MCF 10A (cell line): ENCODE measurements at regions not wholly inside any gene's neighbourhood (a gene's known extent, or its start where the extent isn't known, plus 50 kb on each side); places are given as distances from the start of the nearest gene placed in this dataset.

Source experiments
- BruUV-seq: library from RNA; stranded (reverse); fragments of 400-500 nt; replicated peaks from 2 replicates; lab custom pipeline; 2021; lab: Mats Ljungman, UMichigan
- CTCF ChIA-PET: fragments of 300-600 bp; sonication (Branson Sonifier 250); formaldehyde crosslinking; extraction: SDS; loops from one replicate; lab custom pipeline; 2021; ENCODE audit warnings: antibody characterized with exemption, inconsistent platforms; lab: Yijun Ruan, JAX
- POLR2A ChIA-PET: fragments of 300-600, 350-650 bp; sonication (Branson Sonifier 250); formaldehyde crosslinking; extraction: SDS; loops from one replicate; lab custom pipeline; 2020; ENCODE audit warnings: antibody characterized with exemption, inconsistent platforms; lab: Yijun Ruan, JAX
- DNase-seq: peaks from one replicate; pipeline ENCODE4 v3.0.0-alpha.2; 2018; ENCODE audit not compliant: unreplicated experiment
- H3K27ac Mint-ChIP-seq: one replicate; pipeline ENCODE4 v1.8.0; 2022; ENCODE audit warnings: mild to moderate bottlenecking, low read depth, mixed read lengths; ENCODE audit not compliant: unreplicated experiment
- H3K27me3 Mint-ChIP-seq: one replicate; pipeline ENCODE4 v1.8.0; 2022; ENCODE audit warnings: mixed read lengths; ENCODE audit not compliant: insufficient read depth, unreplicated experiment
- H3K36me3 Mint-ChIP-seq: one replicate; pipeline ENCODE4 v1.8.0; 2022; ENCODE audit warnings: mild to moderate bottlenecking, moderate library complexity, mixed read lengths; ENCODE audit not compliant: insufficient read depth, unreplicated experiment
- H3K4me1 Mint-ChIP-seq: one replicate; pipeline ENCODE4 v1.8.0; 2022; ENCODE audit warnings: mixed read lengths; ENCODE audit not compliant: insufficient read depth, unreplicated experiment
- H3K4me3 Mint-ChIP-seq: one replicate; pipeline ENCODE4 v1.8.0; 2022; ENCODE audit warnings: mild to moderate bottlenecking, moderate library complexity, mixed read lengths; ENCODE audit not compliant: unreplicated experiment
- H3K9me3 Mint-ChIP-seq: one replicate; pipeline ENCODE4 v1.8.0; 2022; ENCODE audit warnings: mixed read lengths; ENCODE audit not compliant: unreplicated experiment
- intact Hi-C: fragments of 100-400 bp; cut with micrococcal nuclease; formaldehyde crosslinking; loops from 2 replicates; pipeline ENCODE4 v1.14.1; 2022
- TF ChIP-seq, protein P1 (sequence below): fragments of 200-600 bp; IDR thresholded peaks from one replicate; pipeline ENCODE4 v1.8.0; 2022; ENCODE audit warnings: antibody characterized with exemption, mild to moderate bottlenecking; ENCODE audit not compliant: unreplicated experiment

DNA sequence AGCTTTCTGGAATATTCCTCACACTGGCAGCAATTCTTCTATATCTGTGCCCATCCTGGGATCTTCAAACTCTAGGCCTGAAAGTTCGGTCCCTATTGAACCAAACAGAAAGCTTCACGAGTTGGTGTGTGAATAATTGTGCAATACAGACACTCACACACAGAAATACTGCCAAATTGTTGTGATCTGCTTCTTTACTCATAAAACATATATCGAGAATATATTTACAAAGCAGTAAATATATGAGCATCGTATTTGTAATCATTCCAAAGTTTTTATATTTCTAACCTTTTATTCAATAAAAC lies 56.6 kb upstream of the BEX4 start:
- H3K36me3 Mint-ChIP-seq: no peaks in the 10 kb centered on the region
- peaks cover 9% of the 10 kb centered on the region for H3K4me1 Mint-ChIP-seq
- H3K4me3 Mint-ChIP-seq: no peak overlapping the region
- no peaks in the 10 kb centered on the region for H3K9me3 Mint-ChIP-seq
- intact Hi-C loops: loop anchor here (1.0 to 2.0 kb wide), 2 partner anchors 199 to 207 kb away; no protein-coding TSS in a partner anchor
- ChIA-PET CTCF (interaction anchor here (0.6 to 2.3 kb wide), 9 partner anchors 10 to 294 kb away, joined by 3 to 19 read pairs (median 4); no protein-coding TSS in a partner anchor), POLR2A (interaction anchor here (0.5 to 0.7 kb wide), 2 partner anchors 57 to 72 kb away, joined by 3 read pairs; no protein-coding TSS in a partner anchor)
- DNase-seq: no peak
- peaks cover 58% of the 10 kb centered on the region for H3K27me3 Mint-ChIP-seq
- TF ChIP-seq, protein P1, sequence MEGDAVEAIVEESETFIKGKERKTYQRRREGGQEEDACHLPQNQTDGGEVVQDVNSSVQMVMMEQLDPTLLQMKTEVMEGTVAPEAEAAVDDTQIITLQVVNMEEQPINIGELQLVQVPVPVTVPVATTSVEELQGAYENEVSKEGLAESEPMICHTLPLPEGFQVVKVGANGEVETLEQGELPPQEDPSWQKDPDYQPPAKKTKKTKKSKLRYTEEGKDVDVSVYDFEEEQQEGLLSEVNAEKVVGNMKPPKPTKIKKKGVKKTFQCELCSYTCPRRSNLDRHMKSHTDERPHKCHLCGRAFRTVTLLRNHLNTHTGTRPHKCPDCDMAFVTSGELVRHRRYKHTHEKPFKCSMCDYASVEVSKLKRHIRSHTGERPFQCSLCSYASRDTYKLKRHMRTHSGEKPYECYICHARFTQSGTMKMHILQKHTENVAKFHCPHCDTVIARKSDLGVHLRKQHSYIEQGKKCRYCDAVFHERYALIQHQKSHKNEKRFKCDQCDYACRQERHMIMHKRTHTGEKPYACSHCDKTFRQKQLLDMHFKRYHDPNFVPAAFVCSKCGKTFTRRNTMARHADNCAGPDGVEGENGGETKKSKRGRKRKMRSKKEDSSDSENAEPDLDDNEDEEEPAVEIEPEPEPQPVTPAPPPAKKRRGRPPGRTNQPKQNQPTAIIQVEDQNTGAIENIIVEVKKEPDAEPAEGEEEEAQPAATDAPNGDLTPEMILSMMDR: no peak
- no TSS peak for BruUV-seq
- no peak overlapping the region for H3K27ac Mint-ChIP-seq

DNA sequence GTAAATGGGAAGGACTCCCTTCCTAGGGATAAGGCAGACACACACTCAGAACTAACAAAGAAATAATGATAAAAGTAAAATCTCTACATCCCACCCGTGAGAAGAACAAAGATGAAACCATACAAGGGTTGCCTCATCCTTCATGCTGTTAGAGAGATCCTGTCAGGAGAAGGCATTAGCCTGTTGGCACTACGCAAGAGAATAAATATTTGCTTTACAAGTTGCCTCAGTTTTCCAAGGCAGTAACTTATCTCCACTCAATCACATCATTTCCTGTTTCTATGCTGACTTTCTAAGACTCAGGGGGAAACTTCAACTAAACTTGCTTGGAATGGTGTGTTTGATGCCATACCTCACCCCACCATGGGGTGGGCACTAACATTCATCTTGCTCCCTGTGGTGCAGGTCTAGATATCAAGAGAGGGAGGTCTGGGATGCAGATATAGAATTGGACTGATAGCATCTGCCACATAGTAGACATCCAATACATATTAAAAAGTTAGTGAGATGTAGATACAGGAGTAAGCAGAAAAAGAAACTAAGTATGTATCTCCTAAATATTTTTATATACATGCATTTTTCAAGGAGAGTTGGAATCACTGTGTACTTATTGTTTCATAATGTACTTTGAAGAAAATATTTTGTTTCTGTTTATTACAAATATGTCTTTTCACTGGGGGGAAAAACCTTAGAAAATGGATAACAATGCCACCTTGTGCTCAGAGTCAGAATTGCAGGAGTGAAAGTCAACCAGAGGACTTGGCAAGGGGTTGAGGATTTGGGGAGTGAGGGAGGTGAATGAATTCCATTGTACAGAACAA lies 57.2 kb upstream of the BEX4 start:
- TF ChIP-seq, protein P1: peak; percentile 81
- Mint-ChIP-seq H3K4me1 (peaks cover 15% of the 10 kb centered on the region), H3K27ac (no peak overlapping the region), H3K27me3 (peaks cover 58% of the 10 kb centered on the region), H3K9me3 (no peaks in the 10 kb centered on the region), H3K4me3 (no peak overlapping the region), H3K36me3 (no peaks in the 10 kb centered on the region)
- DNase-seq: peak; percentile 59
- ChIA-PET POLR2A (interaction anchor here (0.5 to 0.7 kb wide), 2 partner anchors 58 to 72 kb away, joined by 3 read pairs; no protein-coding TSS in a partner anchor), CTCF (interaction anchor here (0.6 to 2.3 kb wide), 12 partner anchors 11 to 209 kb away, joined by 3 to 19 read pairs (median 4); no protein-coding TSS in a partner anchor)
- BruUV-seq: no TSS peak
- intact Hi-C loops: loop anchor here (1.0 to 2.0 kb wide), 2 partner anchors 199 to 206 kb away; no protein-coding TSS in a partner anchor

DNA sequence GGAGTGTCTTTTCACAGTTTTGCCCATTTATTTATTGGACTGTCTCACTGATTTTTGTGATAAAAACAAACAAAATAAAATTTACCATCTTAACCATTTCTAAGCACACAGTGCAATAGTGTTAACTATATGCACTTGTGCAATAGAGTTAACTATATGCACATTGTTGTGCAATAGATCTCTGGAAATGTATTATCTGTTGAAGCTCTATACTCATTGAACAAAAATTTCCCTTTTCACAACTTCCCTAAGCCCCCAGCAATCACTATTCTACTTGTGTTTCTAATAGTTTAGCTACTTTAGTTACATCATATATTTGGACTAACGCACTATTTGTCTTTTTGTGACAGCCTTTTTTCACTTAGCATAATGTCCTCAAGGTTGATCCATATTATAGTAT lies 59.7 kb upstream of the BEX4 start:
- Mint-ChIP-seq H3K27me3 (peaks cover 35% of the 10 kb centered on the region), H3K4me1 (peaks cover 22% of the 10 kb centered on the region), H3K27ac (no peak overlapping the region), H3K36me3 (no peaks in the 10 kb centered on the region), H3K9me3 (no peaks in the 10 kb centered on the region), H3K4me3 (no peak overlapping the region)
- peak; percentile 36 for DNase-seq
- ChIA-PET CTCF (interaction anchor here (0.9 to 1.2 kb wide), 2 partner anchors 101 to 204 kb away, joined by 3 read pairs; no protein-coding TSS in a partner anchor), POLR2A (no interaction called here)
- TF ChIP-seq, protein P1: no peak
- no TSS peak for BruUV-seq
- intact Hi-C loops: no loop called here

DNA sequence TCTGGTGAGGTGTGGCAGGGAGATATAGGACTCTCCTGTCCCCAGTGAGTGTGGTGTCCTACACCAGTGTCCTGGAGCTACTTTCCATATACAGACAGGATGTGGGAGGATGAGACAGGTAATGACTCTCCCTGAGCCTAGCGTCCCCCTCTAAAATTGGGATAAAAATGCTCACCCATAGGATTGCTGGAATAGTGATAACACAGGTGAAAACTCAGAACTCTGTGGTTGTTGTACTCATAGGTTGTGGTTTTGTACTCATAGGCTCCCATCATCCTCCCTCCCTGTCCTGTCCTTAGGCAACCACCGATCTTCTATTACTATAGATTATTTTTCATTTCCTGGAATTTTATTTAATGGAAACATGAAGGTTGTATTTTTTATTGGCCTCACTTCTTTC lies 60.7 kb upstream of the NXF3 start:
- TF ChIP-seq, protein P1: no peak
- POLR2A ChIA-PET: no interaction called here
- peaks cover 8% of the 10 kb centered on the region for H3K9me3 Mint-ChIP-seq
- no peaks in the 10 kb centered on the region for H3K36me3 Mint-ChIP-seq
- BruUV-seq: no TSS peak
- H3K27ac Mint-ChIP-seq: no peak overlapping the region
- H3K4me1 Mint-ChIP-seq: peaks cover 22% of the 10 kb centered on the region
- no peak for DNase-seq
- no peak overlapping the region for H3K4me3 Mint-ChIP-seq
- intact Hi-C loops: no loop called here
- H3K27me3 Mint-ChIP-seq: peaks cover 47% of the 10 kb centered on the region
- CTCF ChIA-PET: no interaction called here
